GM18505 (cell line): ENCODE measurements at regions not wholly inside any gene's neighbourhood (a gene's known extent, or its start where the extent isn't known, plus 50 kb on each side); places are given as distances from the start of the nearest gene placed in this dataset.
A peak's percentile ranks its signal among the peaks of the same experiment; 100 is the strongest.

Source experiments
- ATAC-seq: cut with Tn5 transposase; IDR thresholded peaks from one replicate; pipeline ENCODE4 v1.9.1; 2021; ENCODE audit not compliant: unreplicated experiment
- POLR2A ChIP-seq: IDR thresholded peaks from 4 replicates; pipeline ENCODE4 v1.6.1; 2011; ENCODE audit warnings: borderline replicate concordance; ENCODE audit not compliant: insufficient read depth, insufficient read length; ENCODE audit errors: extremely low read depth

DNA sequence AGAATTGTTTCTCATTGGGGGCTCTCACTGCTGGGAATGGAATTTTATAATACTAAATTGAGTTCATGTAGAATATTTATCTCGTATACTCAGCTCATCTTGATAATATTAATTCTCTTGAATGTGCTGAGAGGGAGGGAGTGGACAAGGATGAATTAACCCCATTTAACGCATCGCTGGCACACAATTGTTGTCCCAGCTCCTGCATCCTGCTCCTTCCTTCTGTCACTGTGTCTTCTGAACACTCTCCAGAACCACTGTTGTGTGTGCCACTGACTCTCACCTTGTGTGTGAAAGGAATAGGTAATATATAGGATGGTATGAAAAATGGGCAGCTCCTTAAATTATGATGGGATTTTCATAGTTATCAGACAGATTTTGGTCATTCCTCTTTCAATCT lies 267.3 kb downstream of the MTRR start:
- ATAC-seq = no peak
- no peak for TF ChIP-seq POLR2A

DNA sequence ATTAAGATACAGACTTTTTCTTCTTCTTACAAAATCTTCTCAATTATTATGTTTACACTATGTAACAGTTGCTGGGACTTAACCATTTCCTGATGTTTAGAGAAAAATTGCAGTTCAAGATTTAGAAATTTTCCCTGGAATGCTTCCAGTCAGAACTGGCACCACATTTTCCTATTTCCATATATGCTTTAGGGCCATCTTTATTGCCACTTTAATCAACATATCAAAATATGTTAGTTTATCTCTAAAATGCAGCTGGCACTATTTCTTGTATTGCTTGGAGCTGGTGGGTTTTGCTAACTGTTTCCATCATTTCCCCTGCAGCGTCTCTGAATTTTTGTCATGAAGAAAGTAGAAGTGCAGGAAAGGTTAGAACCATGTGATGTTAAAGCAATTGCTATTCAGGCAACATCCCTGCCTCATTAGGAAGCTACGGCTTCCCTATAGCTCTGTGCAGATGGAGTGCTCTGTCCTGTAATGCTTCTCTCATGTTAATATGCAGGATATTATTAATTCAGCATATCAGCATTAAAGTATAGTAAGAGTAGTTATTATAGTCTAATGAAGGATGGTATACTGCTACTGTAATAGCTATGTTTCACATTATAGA lies 269.1 kb downstream of the MTRR start:
- ATAC-seq = no peak
- TF ChIP-seq POLR2A = no peak

DNA sequence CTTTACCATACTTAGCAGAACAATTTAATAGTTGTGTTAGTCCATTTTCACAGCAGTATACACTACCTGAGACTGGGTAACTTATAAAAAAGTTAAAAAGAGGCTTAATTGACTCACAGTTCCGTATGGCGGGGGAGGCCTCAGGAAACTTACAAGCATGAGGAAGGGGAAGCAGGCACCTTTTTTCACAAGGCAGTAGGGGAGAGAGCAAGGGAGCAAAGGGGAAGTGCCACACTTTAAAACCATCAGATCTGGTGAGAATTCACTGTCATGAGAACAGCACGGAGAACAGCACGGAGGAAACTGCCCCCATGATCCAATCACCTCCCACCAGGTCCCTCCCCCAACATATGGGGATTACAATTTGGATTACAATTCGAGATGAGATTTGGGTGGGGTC lies 269.9 kb downstream of the MTRR start:
- no peak for TF ChIP-seq POLR2A

DNA sequence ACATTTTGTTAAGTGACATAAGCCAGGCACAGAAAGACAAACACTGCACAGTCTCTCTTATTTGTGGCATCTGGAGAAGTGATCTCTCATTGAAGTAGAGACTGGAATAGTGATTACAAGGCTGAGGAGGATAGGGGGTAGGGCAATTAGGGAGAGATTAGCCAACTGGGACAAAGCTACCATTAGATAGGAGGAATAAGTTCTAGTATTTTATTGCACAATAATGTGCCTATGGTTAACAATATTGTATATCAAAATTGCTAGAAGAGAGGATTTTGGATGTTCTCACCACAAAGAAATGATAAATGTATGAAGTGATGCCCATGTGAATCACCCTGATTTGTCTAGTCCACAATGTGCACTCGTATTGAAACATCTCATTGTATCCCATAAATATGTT lies 281.8 kb downstream of the MTRR start:
- no peak for ATAC-seq
- no peak for TF ChIP-seq POLR2A

More for the DNA sequence above, 269.9 kb downstream of the MTRR start:
- no peak for ATAC-seq

DNA sequence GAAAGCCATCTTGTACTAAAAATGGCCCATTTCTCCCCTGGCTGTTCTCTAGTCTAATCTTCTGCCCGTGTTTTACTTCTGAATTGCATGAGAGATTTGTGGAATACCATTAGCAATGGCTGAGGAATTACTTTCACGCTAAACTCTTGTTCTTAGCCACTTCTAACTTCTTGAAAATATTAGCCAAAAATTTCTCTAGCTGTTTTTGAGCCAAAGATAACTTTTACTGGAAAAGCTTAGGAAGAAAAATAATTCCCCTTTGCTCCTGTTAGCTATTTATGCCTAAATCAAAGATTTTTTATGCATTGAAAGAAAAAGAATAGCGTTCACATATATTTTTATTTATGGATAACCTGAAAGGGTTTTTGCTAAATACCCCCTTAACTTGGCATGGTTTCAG lies 287.8 kb downstream of the MTRR start:
- no peak for ATAC-seq
- TF ChIP-seq POLR2A = no peak

DNA sequence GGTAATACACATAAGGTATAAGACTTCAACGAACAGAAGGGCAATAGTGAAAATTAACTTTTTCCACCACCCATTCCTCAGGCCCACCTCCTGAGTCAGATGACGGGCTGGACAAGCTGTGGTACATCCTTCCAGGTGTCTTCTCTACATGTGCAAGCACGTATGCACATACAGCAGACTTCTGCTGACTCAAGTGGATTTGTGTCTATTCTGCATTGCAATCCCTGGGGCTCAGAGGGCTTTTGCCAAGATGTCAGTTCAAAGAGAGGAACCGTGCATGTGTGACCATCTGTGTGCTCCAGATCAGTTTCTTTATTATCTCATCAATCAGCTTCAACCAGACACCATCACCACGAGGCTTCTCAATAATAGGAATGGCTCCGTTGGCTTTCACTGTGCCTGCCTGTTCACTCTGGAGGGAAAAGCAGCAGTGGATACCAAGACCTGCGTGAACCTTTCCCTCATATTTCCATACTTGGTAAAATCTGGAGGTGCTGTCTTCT lies 288.4 kb downstream of the MTRR start:
- no peak for ATAC-seq

DNA sequence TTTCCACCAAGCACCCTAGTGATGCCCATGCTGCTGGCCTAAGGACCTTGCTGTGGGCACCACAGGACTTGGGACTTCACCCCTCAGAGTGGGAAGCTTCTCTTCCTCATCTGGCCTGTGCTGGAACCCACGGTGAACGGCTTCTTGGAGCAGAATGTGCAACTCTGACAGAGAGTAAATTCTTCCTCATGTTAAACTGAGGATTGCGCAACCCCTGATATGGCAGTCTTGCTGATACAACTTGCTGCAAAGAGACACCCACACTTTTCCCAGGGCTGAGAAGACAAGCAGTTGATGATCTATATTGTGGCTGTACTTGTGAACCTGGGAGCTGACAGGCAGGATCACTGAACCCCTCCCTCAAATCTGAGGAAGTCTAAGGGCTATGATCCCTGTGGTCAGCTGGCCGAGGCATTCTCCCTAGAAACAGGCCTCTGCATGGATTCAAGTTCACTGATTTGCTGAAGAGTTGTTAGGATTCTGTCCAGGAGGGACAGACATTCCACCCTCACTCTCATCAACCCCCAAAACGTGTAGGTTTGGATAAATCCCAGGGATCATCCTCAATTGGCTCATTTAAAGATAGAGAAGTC lies 307.2 kb downstream of the MTRR start:
- no peak for ATAC-seq
- no peak for TF ChIP-seq POLR2A

More for the DNA sequence above, 288.4 kb downstream of the MTRR start:
- no peak for TF ChIP-seq POLR2A

DNA sequence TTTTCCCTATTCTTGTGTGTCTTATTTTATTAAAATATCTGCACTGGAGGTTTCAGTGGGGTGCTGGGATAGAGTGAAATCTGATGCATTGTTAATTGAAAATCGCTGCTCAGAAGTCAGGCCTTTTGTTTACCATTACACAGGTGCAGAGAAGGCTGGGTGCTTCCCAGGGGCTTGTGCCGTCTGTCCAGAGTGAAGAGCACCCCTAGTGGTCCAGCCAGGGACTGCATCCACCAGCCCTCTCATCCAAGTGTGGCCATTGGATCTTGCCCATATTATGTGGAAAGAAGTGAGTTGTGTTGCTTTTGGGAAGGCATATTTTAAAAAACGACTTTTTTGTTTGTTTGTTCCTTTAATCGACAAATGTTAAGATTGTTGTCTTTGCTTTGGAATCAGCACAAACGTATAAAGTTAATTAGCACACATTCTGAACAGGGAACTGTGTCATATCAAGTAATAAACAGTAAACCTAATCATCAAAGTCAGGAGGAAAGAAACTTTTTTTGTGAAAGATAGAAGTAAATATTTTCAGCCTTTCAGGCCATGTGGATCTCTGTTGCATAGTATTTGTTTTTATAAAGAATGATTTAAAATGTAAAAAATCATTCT lies 315.6 kb downstream of the MTRR start:
- peak; percentile 97 for ATAC-seq
- TF ChIP-seq POLR2A = no peak

DNA sequence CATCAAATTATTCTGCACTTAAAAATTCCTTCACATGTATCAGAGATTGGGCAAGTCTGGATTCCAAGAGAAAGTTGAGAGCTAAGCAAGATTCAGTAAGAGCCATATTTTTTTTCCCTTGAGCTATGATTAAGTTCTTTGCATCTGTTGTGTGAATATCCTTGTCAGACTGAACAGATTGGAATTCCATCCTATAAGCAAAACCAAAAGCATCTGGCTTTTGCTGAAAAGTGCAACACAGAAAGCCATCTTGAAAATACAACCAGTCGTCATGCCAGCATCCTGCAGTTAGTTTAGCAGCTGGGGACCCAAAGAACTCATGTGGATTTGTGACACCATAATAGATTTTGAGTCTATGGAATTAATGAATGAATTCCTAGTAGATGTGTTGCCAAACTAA lies 316.9 kb downstream of the MTRR start:
- no peak for TF ChIP-seq POLR2A
- ATAC-seq = no peak

DNA sequence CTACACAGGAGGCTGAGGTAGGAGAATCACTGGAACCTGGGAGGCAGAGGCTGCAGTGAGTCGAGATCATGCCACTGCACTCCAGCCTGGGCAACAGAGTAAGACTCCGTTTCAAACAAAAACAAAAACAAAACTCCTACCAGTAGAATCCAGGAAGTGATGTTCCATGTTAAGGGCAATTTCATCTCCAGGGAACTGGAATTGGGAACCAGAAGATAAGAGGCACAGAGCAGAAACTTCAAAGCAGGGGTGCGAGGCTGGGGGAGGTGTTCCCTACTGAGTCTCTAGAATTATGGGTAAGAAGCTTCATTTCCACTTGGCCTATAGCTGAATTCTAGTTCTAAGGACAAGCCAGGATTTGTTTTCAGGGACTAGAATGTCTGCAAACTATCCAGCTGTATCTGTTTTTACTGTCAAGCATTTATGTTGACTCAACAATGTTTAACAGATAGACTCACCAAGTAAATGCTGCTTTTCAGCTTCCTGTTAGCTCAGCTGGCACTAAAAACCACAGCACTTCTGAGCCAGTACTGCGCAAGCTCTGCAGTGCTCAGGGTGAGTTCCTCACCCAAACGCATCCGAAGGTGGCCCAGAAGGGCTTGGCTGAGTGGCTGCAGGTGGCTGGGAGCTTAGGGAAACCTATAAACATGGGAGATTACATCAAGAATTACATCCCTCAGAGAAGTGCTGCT lies 320.1 kb downstream of the MTRR start:
- ATAC-seq = no peak
- TF ChIP-seq POLR2A = no peak

DNA sequence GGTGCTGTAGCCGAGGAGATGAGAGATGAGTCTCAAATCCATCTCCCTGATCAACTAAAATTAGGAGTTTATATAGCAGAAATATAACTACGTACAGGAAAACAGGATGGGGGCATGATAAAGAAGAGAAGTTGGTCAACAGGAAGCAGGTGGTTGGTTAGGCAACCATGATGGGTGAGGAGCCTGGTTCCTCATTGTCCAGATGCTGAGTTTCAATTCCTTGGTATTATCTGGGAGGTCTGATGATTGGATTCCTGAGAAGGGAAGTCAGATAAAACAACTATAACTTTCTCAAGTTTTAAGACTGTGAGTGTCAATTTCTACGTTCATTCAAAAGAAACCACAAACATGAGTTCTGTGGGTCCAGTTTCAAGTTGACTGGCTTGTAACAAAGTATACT lies 323.9 kb downstream of the MTRR start:
- no peak for TF ChIP-seq POLR2A
- ATAC-seq = no peak

DNA sequence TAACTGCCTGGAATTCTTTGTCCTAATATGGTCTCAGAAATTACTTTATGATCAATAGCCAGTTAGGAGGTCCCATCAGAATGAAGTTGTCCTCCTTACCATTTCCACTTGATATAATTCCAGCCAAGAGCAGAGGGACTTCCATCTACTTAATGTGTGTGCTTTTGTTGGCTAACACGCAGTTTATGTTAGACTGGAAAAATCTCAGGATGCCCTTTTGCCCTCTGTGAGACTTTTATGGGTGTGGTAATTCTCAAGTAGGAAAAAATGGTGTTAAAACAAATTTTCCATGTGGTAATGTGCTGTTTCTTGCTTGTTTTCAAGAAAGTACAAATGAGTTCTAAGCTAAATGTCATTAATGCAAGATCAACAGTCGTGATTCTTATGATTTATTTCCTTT lies 327.1 kb downstream of the MTRR start:
- TF ChIP-seq POLR2A = no peak

DNA sequence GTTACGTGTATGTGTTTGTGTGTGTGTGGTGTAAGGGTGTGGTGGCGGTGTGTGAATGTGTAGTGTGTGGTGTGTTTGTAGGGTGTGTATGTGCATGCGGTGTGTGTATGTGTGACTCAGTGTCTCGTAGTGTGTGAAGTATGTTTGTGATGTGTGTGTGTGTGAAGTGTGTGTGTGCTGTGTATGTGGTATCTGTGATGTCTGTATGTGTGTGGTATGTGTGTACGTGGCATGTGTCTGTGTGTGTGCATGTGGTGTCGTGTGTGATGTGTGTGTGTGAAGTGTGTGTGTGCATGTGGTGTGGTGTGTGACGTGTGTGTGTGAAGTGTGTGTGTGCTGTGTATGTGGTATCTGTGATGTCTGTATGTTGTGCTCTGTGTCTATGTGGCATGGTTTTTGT lies 339.4 kb downstream of the MTRR start:
- no peak for TF ChIP-seq POLR2A

More for the DNA sequence above, 327.1 kb downstream of the MTRR start:
- ATAC-seq = no peak

More for the DNA sequence above, 339.4 kb downstream of the MTRR start:
- ATAC-seq = no peak
